ENCODE measurements at regions not wholly inside any gene's neighbourhood (a gene's known extent, or its start where the extent isn't known, plus 50 kb on each side); places are given as distances from the start of the nearest gene placed in this dataset.

GRCh38 chr6:166715065-166715464, 88.0 kb upstream of the RPS6KA2 start:
- DNase-seq (ENCODE audit: extremely low read depth, low read depth): no peak
- H3K4me3 ChIP-seq (replicated peaks; ENCODE audit: low read depth, low read length): no peak overlapping the region
- TF ChIP-seq CTCF (IDR thresholded peaks at IDR 0.05; ENCODE audit: low read depth, low read length, missing control alignments): no peak

- no peak for DNase-seq (ENCODE audit: extremely low read depth, low read depth)
- H3K4me3 ChIP-seq (replicated peaks; ENCODE audit: low read depth, low read length): no peak overlapping the region
- no peak for TF ChIP-seq CTCF (IDR thresholded peaks at IDR 0.05; ENCODE audit: low read depth, low read length, missing control alignments)
These were observed 87.5 kb upstream of the RPS6KA2 start for GRCh38 chr6:166714581-166714980.

- no peak for TF ChIP-seq CTCF (IDR thresholded peaks at IDR 0.05; ENCODE audit: low read depth, low read length, missing control alignments)
- H3K4me3 ChIP-seq (replicated peaks; ENCODE audit: low read depth, low read length): no peak overlapping the region
- no peak for DNase-seq (ENCODE audit: extremely low read depth, low read depth)
These were observed 87.1 kb upstream of the RPS6KA2 start for GRCh38 chr6:166714187-166714510.

GRCh38 chr6:166713434-166714186, 86.6 kb upstream of the RPS6KA2 start:
- H3K4me3 ChIP-seq (replicated peaks; ENCODE audit: low read depth, low read length): no peak overlapping the region
- no peak for TF ChIP-seq CTCF (IDR thresholded peaks at IDR 0.05; ENCODE audit: low read depth, low read length, missing control alignments)
- no peak for DNase-seq (ENCODE audit: extremely low read depth, low read depth)

GRCh38 chr6:166712286-166713228, 85.5 kb upstream of the RPS6KA2 start:
- no peak for DNase-seq (ENCODE audit: extremely low read depth, low read depth)
- no peak overlapping the region for H3K4me3 ChIP-seq (replicated peaks; ENCODE audit: low read depth, low read length)
- TF ChIP-seq CTCF (IDR thresholded peaks at IDR 0.05; ENCODE audit: low read depth, low read length, missing control alignments): no peak

GRCh38 chr6:166710084-166710483, 83.0 kb upstream of the RPS6KA2 start:
- H3K4me3 ChIP-seq (replicated peaks; ENCODE audit: low read depth, low read length): no peak overlapping the region
- no peak for DNase-seq (ENCODE audit: extremely low read depth, low read depth)
- no peak for TF ChIP-seq CTCF (IDR thresholded peaks at IDR 0.05; ENCODE audit: low read depth, low read length, missing control alignments)
